Nephron progenitor cell (in vitro differentiated cells): ENCODE measurements at regions not wholly inside any gene's neighbourhood (a gene's known extent, or its start where the extent isn't known, plus 50 kb on each side); places are given as distances from the start of the nearest gene placed in this dataset.
A peak's percentile ranks its signal among the peaks of the same experiment; 100 is the strongest.

Experiments used
- DNase-seq: peaks from one replicate; pipeline ENCODE4 v3.0.0; 2021
- H3K27ac Mint-ChIP-seq: 2 replicates; pipeline ENCODE4 v1.8.0; 2021; ENCODE audit warnings: mild to moderate bottlenecking, moderate library complexity, mixed read lengths
- H3K27me3 Mint-ChIP-seq: 2 replicates; pipeline ENCODE4 v1.8.0; 2021; ENCODE audit warnings: mild to moderate bottlenecking, low read depth, mixed read lengths; ENCODE audit not compliant: poor library complexity
- H3K36me3 Mint-ChIP-seq: 2 replicates; pipeline ENCODE4 v1.8.0; 2021; ENCODE audit warnings: low read depth, mixed read lengths
- H3K4me1 Mint-ChIP-seq: 2 replicates; pipeline ENCODE4 v1.8.0; 2021; ENCODE audit warnings: mixed read lengths
- H3K4me3 Mint-ChIP-seq: 2 replicates; pipeline ENCODE4 v1.8.0; 2021; ENCODE audit warnings: mild to moderate bottlenecking, moderate library complexity, mixed read lengths
- H3K9me3 Mint-ChIP-seq: 2 replicates; pipeline ENCODE4 v1.8.0; 2021; ENCODE audit warnings: mild to moderate bottlenecking, moderate library complexity, mixed read lengths
- CTCF ChIP-seq: fragments of 200-600 bp; sonication (generic); IDR thresholded peaks from 2 replicates; pipeline ENCODE4 v1.5.0; 2021; ENCODE audit warnings: antibody characterized with exemption

- H3K27me3 Mint-ChIP-seq: peaks cover 19% of the 10 kb centered on the region
- no peaks in the 10 kb centered on the region for H3K36me3 Mint-ChIP-seq
- H3K9me3 Mint-ChIP-seq: no peaks in the 10 kb centered on the region
- peak; percentile 90 for DNase-seq
- peak overlapping the region; percentile 33 for H3K27ac Mint-ChIP-seq
- peaks cover 9% of the 10 kb centered on the region for H3K4me1 Mint-ChIP-seq
- peak; percentile 49 for TF ChIP-seq CTCF
- peak overlapping the region; percentile 91 for H3K4me3 Mint-ChIP-seq
Measured at GRCh38 chr10:108911814-108912541, 1011.3 kb downstream of the XPNPEP1 start.

GRCh38 chr10:108908096-108908495, 1015.2 kb downstream of the XPNPEP1 start:
- no peaks in the 10 kb centered on the region for H3K36me3 Mint-ChIP-seq
- H3K27me3 Mint-ChIP-seq: peaks cover 21% of the 10 kb centered on the region
- no peak for DNase-seq
- no peak overlapping the region for H3K4me3 Mint-ChIP-seq
- H3K9me3 Mint-ChIP-seq: no peaks in the 10 kb centered on the region
- no peak overlapping the region for H3K27ac Mint-ChIP-seq
- TF ChIP-seq CTCF: no peak
- peaks cover 13% of the 10 kb centered on the region for H3K4me1 Mint-ChIP-seq

GRCh38 chr10:108905821-108906220, 1017.5 kb downstream of the XPNPEP1 start:
- no peak for TF ChIP-seq CTCF
- Mint-ChIP-seq H3K4me3 (no peak overlapping the region), H3K9me3 (no peaks in the 10 kb centered on the region), H3K36me3 (no peaks in the 10 kb centered on the region), H3K27me3 (peaks cover 8% of the 10 kb centered on the region), H3K4me1 (peaks cover 22% of the 10 kb centered on the region), H3K27ac (no peak overlapping the region)
- no peak for DNase-seq

- no peak for TF ChIP-seq CTCF
- H3K27me3 Mint-ChIP-seq: peaks cover 4% of the 10 kb centered on the region
- no peak for DNase-seq
- H3K9me3 Mint-ChIP-seq: no peaks in the 10 kb centered on the region
- peaks cover 22% of the 10 kb centered on the region for H3K4me1 Mint-ChIP-seq
- no peak overlapping the region for H3K27ac Mint-ChIP-seq
- H3K4me3 Mint-ChIP-seq: no peak overlapping the region
- no peaks in the 10 kb centered on the region for H3K36me3 Mint-ChIP-seq
Measured at GRCh38 chr10:108905171-108905570, 1018.1 kb downstream of the XPNPEP1 start.

GRCh38 chr10:108904163-108904838, 1019.0 kb downstream of the XPNPEP1 start:
- no peak overlapping the region for H3K4me3 Mint-ChIP-seq
- no peak for DNase-seq
- H3K9me3 Mint-ChIP-seq: no peaks in the 10 kb centered on the region
- H3K36me3 Mint-ChIP-seq: no peaks in the 10 kb centered on the region
- no peak overlapping the region for H3K27ac Mint-ChIP-seq
- H3K27me3 Mint-ChIP-seq: peaks cover 4% of the 10 kb centered on the region
- TF ChIP-seq CTCF: no peak
- H3K4me1 Mint-ChIP-seq: peaks cover 22% of the 10 kb centered on the region
